ENCODE measurements at regions not wholly inside any gene's neighbourhood (a gene's known extent, or its start where the extent isn't known, plus 50 kb on each side); places are given as distances from the start of the nearest gene placed in this dataset.

- TF ChIP-seq TCF7 (CRISPR knock-in tag; IDR thresholded peaks at IDR 0.05; ENCODE audit: low read depth) (no peak), JUN (CRISPR knock-in tag; IDR thresholded peaks at IDR 0.05) (no peak)
Measured at GRCh38 chr2:129623783-129624182, 355.7 kb upstream of the RAB6C start.
